Astrocyte (in vitro differentiated cells and primary cell): ENCODE measurements at regions not wholly inside any gene's neighbourhood (a gene's known extent, or its start where the extent isn't known, plus 50 kb on each side); places are given as distances from the start of the nearest gene placed in this dataset.

Experiments used
- DNase-seq: peaks from one replicate; pipeline ENCODE4 v3.0.0-alpha.2; 2010; ENCODE audit warnings: low read depth
- FAIRE-seq: peaks from 2 replicates; lab custom pipeline; 2011; peaks lifted over from hg19 to GRCh38; lab: Jason Lieb, UNC
- H2AFZ ChIP-seq: 2 replicates; pipeline ENCODE4 v1.6.0; 2012; ENCODE audit warnings: low read depth, low read length, inconsistent platforms
- H3K27ac ChIP-seq: 2 replicates; pipeline ENCODE4 v1.5.1; 2011; ENCODE audit warnings: low read depth, low read length, inconsistent platforms
- H3K27me3 ChIP-seq: 2 replicates; pipeline ENCODE4 v1.6.0; 2011; ENCODE audit warnings: low read length, inconsistent platforms; ENCODE audit not compliant: insufficient read depth
- H3K36me3 ChIP-seq: 2 replicates; pipeline ENCODE4 v1.5.1; 2011; ENCODE audit warnings: low read length, inconsistent platforms; ENCODE audit not compliant: insufficient read depth
- H3K4me1 ChIP-seq: 2 replicates; pipeline ENCODE4 v1.5.1; 2011; ENCODE audit warnings: low read length, inconsistent platforms; ENCODE audit not compliant: insufficient read depth
- H3K4me2 ChIP-seq: 2 replicates; pipeline ENCODE4 v1.6.0; 2012; ENCODE audit warnings: low read length, inconsistent platforms
- H3K4me3 ChIP-seq: 2 replicates; pipeline ENCODE4 v1.5.1; 2011; ENCODE audit warnings: low read depth, mild to moderate bottlenecking, low read length, inconsistent platforms; ENCODE audit not compliant: insufficient read depth
- H3K79me2 ChIP-seq: 2 replicates; pipeline ENCODE4 v1.6.0; 2012; ENCODE audit warnings: mild to moderate bottlenecking, low read length, inconsistent platforms; ENCODE audit not compliant: insufficient read depth
- H3K9ac ChIP-seq: 2 replicates; pipeline ENCODE4 v1.6.0; 2012; ENCODE audit warnings: mild to moderate bottlenecking, low read length, inconsistent platforms
- H3K9me3 ChIP-seq: 2 replicates; pipeline ENCODE4 v1.5.1; 2012; ENCODE audit warnings: low read depth, mild to moderate bottlenecking, low read length, inconsistent platforms; ENCODE audit not compliant: insufficient read depth
- H4K20me1 ChIP-seq: 2 replicates; pipeline ENCODE4 v1.6.0; 2012; ENCODE audit warnings: low read length, inconsistent platforms; ENCODE audit not compliant: insufficient read depth
- H3K27ac Mint-ChIP-seq: one replicate; pipeline ENCODE4 v1.8.0; 2021; ENCODE audit warnings: mild to moderate bottlenecking, mixed read lengths; ENCODE audit not compliant: unreplicated experiment
- H3K27me3 Mint-ChIP-seq: one replicate; pipeline ENCODE4 v1.8.0; 2021; ENCODE audit warnings: low read depth, mixed read lengths; ENCODE audit not compliant: unreplicated experiment
- H3K36me3 Mint-ChIP-seq: one replicate; pipeline ENCODE4 v1.8.0; 2021; ENCODE audit warnings: low read depth, mixed read lengths; ENCODE audit not compliant: unreplicated experiment
- H3K4me1 Mint-ChIP-seq: one replicate; pipeline ENCODE4 v1.8.0; 2021; ENCODE audit warnings: low read depth, mixed read lengths; ENCODE audit not compliant: unreplicated experiment
- H3K4me3 Mint-ChIP-seq: one replicate; pipeline ENCODE4 v1.8.0; 2021; ENCODE audit warnings: mild to moderate bottlenecking, moderate library complexity, mixed read lengths; ENCODE audit not compliant: unreplicated experiment
- H3K9me3 Mint-ChIP-seq: one replicate; pipeline ENCODE4 v1.8.0; 2021; ENCODE audit warnings: mild to moderate bottlenecking, mixed read lengths; ENCODE audit not compliant: unreplicated experiment
- CTCF ChIP-seq: IDR thresholded peaks from 2 replicates; pipeline ENCODE4 v1.5.1; 2011; ENCODE audit warnings: low read depth, mild to moderate bottlenecking, inconsistent platforms, low read length, moderate library complexity; ENCODE audit not compliant: insufficient read depth
- EZH2 ChIP-seq: IDR thresholded peaks from 2 replicates; pipeline ENCODE4 v1.6.1; 2012; ENCODE audit warnings: mild to moderate bottlenecking, low read length, inconsistent platforms; ENCODE audit not compliant: insufficient read depth

DNA sequence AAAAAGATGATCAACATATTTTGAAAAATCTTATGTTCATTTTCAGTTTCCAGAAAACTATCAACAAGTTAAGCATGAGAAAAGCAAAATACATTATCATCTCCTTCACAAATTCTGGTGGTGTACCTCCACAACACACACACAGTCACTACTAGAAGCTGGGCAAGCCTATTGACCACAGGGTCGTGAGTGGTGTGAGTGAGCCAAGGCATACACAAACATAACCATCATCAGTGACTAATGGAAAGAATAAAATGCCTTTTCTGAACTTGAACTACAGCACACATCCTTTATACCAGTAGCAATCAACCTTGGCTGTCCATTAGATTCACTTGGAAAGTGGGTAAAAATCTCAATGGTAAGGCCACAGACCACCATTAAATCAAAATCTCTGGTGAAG lies 180.2 kb downstream of the FAM47B start:
- Mint-ChIP-seq H3K4me3 (no peak overlapping the region), H3K27ac (no peak overlapping the region), H3K4me1 (no peaks in the 10 kb centered on the region), H3K27me3 (no peaks in the 10 kb centered on the region), H3K9me3 (no peaks in the 10 kb centered on the region), H3K36me3 (no peaks in the 10 kb centered on the region)
- Histone ChIP-seq H3K9me3 (no peaks in the 10 kb centered on the region), H3K27ac (no peak overlapping the region), H2AFZ (no peak overlapping the region), H3K27me3 (no peaks in the 10 kb centered on the region), H3K4me1 (no peaks in the 10 kb centered on the region), H4K20me1 (no peaks in the 10 kb centered on the region), H3K4me2 (no peak overlapping the region), H3K9ac (no peak overlapping the region), H3K79me2 (no peaks in the 10 kb centered on the region), H3K4me3 (no peak overlapping the region), H3K36me3 (no peaks in the 10 kb centered on the region)
- DNase-seq, result peak; percentile 20
- peak; percentile 96 for FAIRE-seq
- no peak for TF ChIP-seq CTCF
- no peak for TF ChIP-seq EZH2

- no peaks in the 10 kb centered on the region for H3K36me3 Mint-ChIP-seq
- no peak for DNase-seq
- Histone ChIP-seq H3K79me2 (no peaks in the 10 kb centered on the region), H3K4me1 (no peaks in the 10 kb centered on the region), H4K20me1 (no peaks in the 10 kb centered on the region), H3K4me3 (no peak overlapping the region), H3K9me3 (no peaks in the 10 kb centered on the region), H3K9ac (no peak overlapping the region), H3K27ac (no peak overlapping the region), H3K27me3 (no peaks in the 10 kb centered on the region), H2AFZ (no peak overlapping the region), H3K4me2 (no peak overlapping the region), H3K36me3 (no peaks in the 10 kb centered on the region)
- H3K27ac Mint-ChIP-seq, result no peak overlapping the region
- TF ChIP-seq CTCF (no peak), EZH2 (no peak)
- no peaks in the 10 kb centered on the region for H3K4me1 Mint-ChIP-seq
- peak; percentile 43 for FAIRE-seq
- no peak overlapping the region for H3K4me3 Mint-ChIP-seq
- no peaks in the 10 kb centered on the region for H3K27me3 Mint-ChIP-seq
- no peaks in the 10 kb centered on the region for H3K9me3 Mint-ChIP-seq
Measured at GRCh38 chrX:35149517-35149916, 206.9 kb downstream of the FAM47B start.

- FAIRE-seq, result peak; percentile 86
- Mint-ChIP-seq H3K27ac (no peak overlapping the region), H3K4me3 (no peak overlapping the region), H3K4me1 (no peaks in the 10 kb centered on the region), H3K9me3 (no peaks in the 10 kb centered on the region), H3K36me3 (no peaks in the 10 kb centered on the region), H3K27me3 (no peaks in the 10 kb centered on the region)
- no peak overlapping the region for H3K4me3 ChIP-seq
- H3K36me3 ChIP-seq, result no peaks in the 10 kb centered on the region
- H2AFZ ChIP-seq, result no peak overlapping the region
- no peak overlapping the region for H3K9ac ChIP-seq
- H3K27me3 ChIP-seq, result no peaks in the 10 kb centered on the region
- no peak overlapping the region for H3K4me2 ChIP-seq
- no peaks in the 10 kb centered on the region for H3K4me1 ChIP-seq
- no peaks in the 10 kb centered on the region for H3K9me3 ChIP-seq
- no peak for TF ChIP-seq CTCF
- TF ChIP-seq EZH2, result no peak
- no peaks in the 10 kb centered on the region for H3K79me2 ChIP-seq
- DNase-seq, result no peak
- H4K20me1 ChIP-seq, result no peaks in the 10 kb centered on the region
- H3K27ac ChIP-seq, result no peak overlapping the region
Measured at GRCh38 chrX:35150052-35150451, 207.5 kb downstream of the FAM47B start.
